Progenitor cell of endocrine pancreas (in vitro differentiated cells): ENCODE measurements at regions not wholly inside any gene's neighbourhood (a gene's known extent, or its start where the extent isn't known, plus 50 kb on each side); places are given as distances from the start of the nearest gene placed in this dataset.
A peak's percentile ranks its signal among the peaks of the same experiment; 100 is the strongest.

Experiments
- DNase-seq: peaks from one replicate; pipeline ENCODE4 v3.0.0; 2021; ENCODE audit warnings: low spot score; ENCODE audit not compliant: unreplicated experiment
- H3K27ac Mint-ChIP-seq: 2 replicates; pipeline ENCODE4 v1.8.0; 2021; ENCODE audit warnings: mild to moderate bottlenecking, moderate library complexity, mixed read lengths
- H3K27me3 Mint-ChIP-seq: 2 replicates; pipeline ENCODE4 v1.8.0; 2021; ENCODE audit warnings: mixed read lengths
- H3K36me3 Mint-ChIP-seq: 2 replicates; pipeline ENCODE4 v1.8.0; 2022; ENCODE audit warnings: mixed read lengths; ENCODE audit not compliant: insufficient read depth
- H3K4me1 Mint-ChIP-seq: 2 replicates; pipeline ENCODE4 v1.8.0; 2021; ENCODE audit warnings: low read depth, mixed read lengths
- H3K4me3 Mint-ChIP-seq: 2 replicates; pipeline ENCODE4 v1.8.0; 2021; ENCODE audit warnings: low read depth, mild to moderate bottlenecking, moderate library complexity, mixed read lengths
- H3K9me3 Mint-ChIP-seq: 2 replicates; pipeline ENCODE4 v1.8.0; 2021; ENCODE audit warnings: low read depth, mixed read lengths
- CTCF ChIP-seq: fragments of 200-600 bp; sonication (generic); IDR thresholded peaks from one replicate; pipeline ENCODE4 v1.5.0; 2021; ENCODE audit warnings: antibody characterized with exemption, mild to moderate bottlenecking; ENCODE audit not compliant: unreplicated experiment

DNA sequence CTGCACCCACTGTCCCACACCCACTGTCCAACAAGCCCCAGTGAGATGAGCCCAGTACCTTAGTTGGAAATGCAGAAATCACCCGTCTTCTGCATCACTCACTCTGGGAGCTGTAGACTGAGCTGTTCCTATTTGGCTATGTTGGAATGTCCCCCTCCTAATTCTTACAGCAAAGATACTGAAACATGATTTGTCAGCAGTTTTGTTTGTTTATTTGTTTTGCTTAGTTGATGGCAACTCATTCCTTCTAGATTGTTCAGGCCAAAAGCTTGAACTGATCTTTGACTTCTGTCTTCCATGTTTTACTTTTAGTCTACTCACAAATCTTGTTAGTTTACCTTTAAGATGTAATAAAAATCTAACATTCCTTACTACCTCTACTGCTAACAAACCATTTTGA lies 233.6 kb upstream of the MIS18BP1 start:
- H3K27me3 Mint-ChIP-seq = no peaks in the 10 kb centered on the region
- peaks cover 4% of the 10 kb centered on the region for H3K36me3 Mint-ChIP-seq
- no peaks in the 10 kb centered on the region for H3K4me1 Mint-ChIP-seq
- H3K27ac Mint-ChIP-seq = no peak overlapping the region
- peaks cover 31% of the 10 kb centered on the region for H3K9me3 Mint-ChIP-seq
- TF ChIP-seq CTCF = no peak
- DNase-seq = no peak
- H3K4me3 Mint-ChIP-seq = no peak overlapping the region

- H3K4me3 Mint-ChIP-seq = no peak overlapping the region
- no peaks in the 10 kb centered on the region for H3K9me3 Mint-ChIP-seq
- H3K27me3 Mint-ChIP-seq = no peaks in the 10 kb centered on the region
- no peaks in the 10 kb centered on the region for H3K36me3 Mint-ChIP-seq
- no peak for TF ChIP-seq CTCF
- peaks cover 2% of the 10 kb centered on the region for H3K4me1 Mint-ChIP-seq
- no peak for DNase-seq
- H3K27ac Mint-ChIP-seq = no peak overlapping the region
Observed at GRCh38 chr14:45467023-45467422, 214.0 kb upstream of the MIS18BP1 start.

- no peak for TF ChIP-seq CTCF
- H3K36me3 Mint-ChIP-seq = no peaks in the 10 kb centered on the region
- no peak overlapping the region for H3K4me3 Mint-ChIP-seq
- H3K27ac Mint-ChIP-seq = no peak overlapping the region
- peaks cover 4% of the 10 kb centered on the region for H3K9me3 Mint-ChIP-seq
- H3K27me3 Mint-ChIP-seq = no peaks in the 10 kb centered on the region
- no peak for DNase-seq
- H3K4me1 Mint-ChIP-seq = no peaks in the 10 kb centered on the region
Observed at GRCh38 chr14:45434221-45434620, 181.2 kb upstream of the MIS18BP1 start.

- Mint-ChIP-seq H3K9me3 (peaks cover 5% of the 10 kb centered on the region), H3K4me3 (no peak overlapping the region), H3K4me1 (no peaks in the 10 kb centered on the region), H3K27me3 (no peaks in the 10 kb centered on the region), H3K36me3 (no peaks in the 10 kb centered on the region), H3K27ac (no peak overlapping the region)
- peak; percentile 83 for TF ChIP-seq CTCF
- no peak for DNase-seq
Observed at GRCh38 chr14:45426685-45427282, 173.8 kb upstream of the MIS18BP1 start.

GRCh38 chr14:45406942-45407341 lies 153.9 kb upstream of the MIS18BP1 start:
- Mint-ChIP-seq H3K9me3 (peaks cover 15% of the 10 kb centered on the region), H3K4me3 (no peak overlapping the region), H3K27me3 (no peaks in the 10 kb centered on the region), H3K27ac (no peak overlapping the region), H3K4me1 (no peaks in the 10 kb centered on the region), H3K36me3 (no peaks in the 10 kb centered on the region)
- no peak for DNase-seq
- TF ChIP-seq CTCF = no peak
